ENCODE measurements at regions not wholly inside any gene's neighbourhood (a gene's known extent, or its start where the extent isn't known, plus 50 kb on each side); places are given as distances from the start of the nearest gene placed in this dataset.

DNA sequence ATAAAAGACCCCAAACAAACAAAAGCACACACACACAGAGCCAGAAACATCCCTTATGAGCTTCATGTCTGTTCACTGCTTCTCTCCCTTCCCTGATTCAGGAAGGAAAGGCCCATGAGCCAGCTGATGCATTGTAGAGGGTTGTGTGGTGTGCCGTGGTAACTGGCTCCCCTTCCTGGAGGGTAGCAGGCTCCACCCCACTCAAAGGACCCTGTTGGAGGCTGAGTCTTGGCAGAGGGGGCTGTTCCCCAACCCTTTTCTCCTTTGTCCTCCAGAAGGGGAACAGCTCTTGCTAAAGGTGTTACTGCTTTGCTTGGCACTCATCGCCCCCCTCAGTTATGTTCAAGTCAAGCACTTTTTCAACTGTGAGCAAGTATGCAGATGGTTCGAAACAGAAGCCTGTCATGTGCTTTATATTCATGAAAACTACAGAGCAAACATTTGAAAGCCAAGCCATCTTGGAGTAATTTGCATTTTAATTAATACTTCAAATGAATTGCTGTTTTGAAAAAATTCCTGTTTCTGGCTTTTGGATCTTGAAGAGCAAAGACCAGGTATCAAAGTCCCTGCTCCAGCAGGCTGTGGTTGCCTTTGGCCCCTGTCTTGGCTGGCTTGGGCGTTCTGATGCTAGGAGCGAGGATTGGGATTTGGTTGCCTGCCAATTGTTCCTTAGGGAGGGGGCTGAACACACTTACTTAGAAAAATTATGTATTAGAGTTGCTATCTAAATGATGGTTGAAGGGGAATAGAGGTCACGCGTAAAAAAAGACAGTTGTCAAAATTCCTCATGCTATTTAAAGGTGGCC is 267.8 kb downstream of the TSN start:
- TF ChIP-seq, protein P1, sequence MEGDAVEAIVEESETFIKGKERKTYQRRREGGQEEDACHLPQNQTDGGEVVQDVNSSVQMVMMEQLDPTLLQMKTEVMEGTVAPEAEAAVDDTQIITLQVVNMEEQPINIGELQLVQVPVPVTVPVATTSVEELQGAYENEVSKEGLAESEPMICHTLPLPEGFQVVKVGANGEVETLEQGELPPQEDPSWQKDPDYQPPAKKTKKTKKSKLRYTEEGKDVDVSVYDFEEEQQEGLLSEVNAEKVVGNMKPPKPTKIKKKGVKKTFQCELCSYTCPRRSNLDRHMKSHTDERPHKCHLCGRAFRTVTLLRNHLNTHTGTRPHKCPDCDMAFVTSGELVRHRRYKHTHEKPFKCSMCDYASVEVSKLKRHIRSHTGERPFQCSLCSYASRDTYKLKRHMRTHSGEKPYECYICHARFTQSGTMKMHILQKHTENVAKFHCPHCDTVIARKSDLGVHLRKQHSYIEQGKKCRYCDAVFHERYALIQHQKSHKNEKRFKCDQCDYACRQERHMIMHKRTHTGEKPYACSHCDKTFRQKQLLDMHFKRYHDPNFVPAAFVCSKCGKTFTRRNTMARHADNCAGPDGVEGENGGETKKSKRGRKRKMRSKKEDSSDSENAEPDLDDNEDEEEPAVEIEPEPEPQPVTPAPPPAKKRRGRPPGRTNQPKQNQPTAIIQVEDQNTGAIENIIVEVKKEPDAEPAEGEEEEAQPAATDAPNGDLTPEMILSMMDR (IDR thresholded peaks at IDR 0.05; ENCODE audit: borderline replicate concordance, extremely low read depth, insufficient read depth), result no peak
- H3K27ac ChIP-seq (ENCODE audit: low read depth in 2 of 2, low read length in 2 of 2), result peak overlapping the region in 1 of 2 donors; percentile 32
- no peak overlapping the region for H3K4me3 ChIP-seq (ENCODE audit: low read length in 3 of 3)
- no peaks in the 10 kb centered on the region for H3K36me3 ChIP-seq (ENCODE audit: control insufficient read depth in 2 of 3, insufficient read depth in 3 of 3, low read length in 3 of 3)
- H3K27me3 ChIP-seq (ENCODE audit: control insufficient read depth, insufficient read depth, low read length), result no peaks in the 10 kb centered on the region
- peaks cover 0 to 23% (median 17%) of the 10 kb centered on the region in 3 donors for H3K4me1 ChIP-seq (ENCODE audit: control insufficient read depth in 2 of 3, insufficient read depth in 2 of 3, low read depth in 1 of 3, low read length in 3 of 3)
- intact Hi-C loops (cut with DNase I), result no loop called here
- DNase-seq, result peak in 1 of 5 donors; percentile 44
- H3K9ac ChIP-seq (ENCODE audit: low read length in 3 of 3), result no peak overlapping the region
- FAIRE-seq, result peak; percentile 21
- no peaks in the 10 kb centered on the region for H3K9me3 ChIP-seq (ENCODE audit: control insufficient read depth in 2 of 3, insufficient read depth in 1 of 3, low read length in 3 of 3)

DNA sequence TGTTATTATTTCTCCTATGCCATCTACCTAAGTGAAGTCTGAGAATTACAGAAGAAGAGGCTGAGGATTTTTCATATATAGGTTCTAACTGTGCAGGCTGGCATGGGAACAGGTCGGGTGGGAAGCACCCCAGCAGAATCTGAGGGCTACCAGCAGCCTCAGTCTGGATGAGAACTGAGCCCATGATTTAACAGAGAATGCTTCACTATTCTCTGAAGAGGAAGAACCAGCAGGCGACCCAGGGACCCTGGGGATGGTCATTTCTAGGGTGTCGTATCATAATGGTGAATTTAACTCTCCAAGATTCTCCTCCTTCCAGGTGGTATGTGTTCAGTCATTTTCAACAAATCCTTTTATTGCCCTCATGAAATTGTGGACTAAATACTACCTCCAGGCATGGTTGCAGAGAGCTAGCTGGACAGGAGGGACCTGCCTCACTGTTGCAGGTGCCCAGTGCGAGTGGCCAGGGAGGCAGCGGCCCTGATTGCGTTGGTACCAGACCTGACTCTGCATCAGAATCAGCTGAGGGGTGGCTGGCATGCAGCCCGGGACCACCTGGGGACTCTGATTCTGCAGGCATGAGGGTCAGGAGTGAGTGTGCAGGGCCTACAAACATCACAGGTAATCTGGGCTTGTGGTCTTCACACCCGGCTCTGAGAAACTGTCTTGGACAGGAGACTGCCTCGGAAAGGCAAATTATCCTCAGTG is 272.2 kb downstream of the TSN start:
- no peak overlapping the region for H3K27ac ChIP-seq (ENCODE audit: low read depth in 2 of 2, low read length in 2 of 2)
- H3K9me3 ChIP-seq (ENCODE audit: control insufficient read depth in 2 of 3, insufficient read depth in 1 of 3, low read length in 3 of 3), result no peaks in the 10 kb centered on the region
- TF ChIP-seq, protein P1 (IDR thresholded peaks at IDR 0.05; ENCODE audit: borderline replicate concordance, extremely low read depth, insufficient read depth), result no peak
- peaks cover 0 to 7% (median 6%) of the 10 kb centered on the region in 3 donors for H3K4me1 ChIP-seq (ENCODE audit: control insufficient read depth in 2 of 3, insufficient read depth in 2 of 3, low read depth in 1 of 3, low read length in 3 of 3)
- FAIRE-seq (no peak), DNase-seq (no peak)
- intact Hi-C loops (cut with DNase I), result no loop called here
- no peaks in the 10 kb centered on the region for H3K36me3 ChIP-seq (ENCODE audit: control insufficient read depth in 2 of 3, insufficient read depth in 3 of 3, low read length in 3 of 3)
- no peak overlapping the region for H3K4me3 ChIP-seq (ENCODE audit: low read length in 3 of 3)
- H3K9ac ChIP-seq (ENCODE audit: low read length in 3 of 3), result no peak overlapping the region
- H3K27me3 ChIP-seq (ENCODE audit: control insufficient read depth, insufficient read depth, low read length), result no peaks in the 10 kb centered on the region

DNA sequence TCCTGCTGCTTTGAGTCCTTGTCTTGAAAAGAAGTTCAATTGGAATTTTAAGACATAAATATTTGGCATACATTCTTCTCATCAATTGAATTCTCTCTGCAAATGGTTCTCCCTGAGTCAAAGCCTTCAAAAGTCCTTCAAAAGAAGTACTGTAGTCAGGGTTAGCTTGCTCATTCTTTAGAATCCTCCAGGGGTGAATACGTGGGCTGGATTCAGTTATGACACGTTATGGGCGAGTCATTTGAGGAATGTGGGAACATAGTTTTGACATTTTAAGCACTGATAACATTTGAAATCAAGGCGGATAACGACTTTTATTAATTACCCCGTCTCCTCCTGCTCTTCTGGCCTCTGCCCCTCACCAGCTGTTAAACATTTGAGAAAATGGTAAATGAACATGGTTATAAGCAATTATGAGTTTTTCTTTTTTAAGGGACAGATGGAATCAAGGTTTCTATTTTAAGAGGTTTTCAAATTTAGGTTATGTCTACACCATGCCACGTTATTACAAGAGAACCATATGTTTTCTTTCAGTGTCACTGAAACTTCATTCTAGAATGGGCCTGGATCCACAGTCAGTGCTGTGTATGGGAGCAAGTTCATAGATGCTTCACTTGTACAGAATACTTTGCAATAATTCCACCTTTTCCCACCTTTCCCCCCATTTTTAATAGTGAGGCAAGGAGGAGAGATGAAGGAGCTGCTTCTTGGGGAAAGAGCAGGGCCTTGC is 273.1 kb downstream of the TSN start:
- intact Hi-C loops (cut with DNase I), result no loop called here
- FAIRE-seq (no peak), DNase-seq (peak in 1 of 5 donors; percentile 40)
- Histone ChIP-seq H3K9ac (ENCODE audit: low read length in 3 of 3) (no peak overlapping the region), H3K36me3 (ENCODE audit: control insufficient read depth in 2 of 3, insufficient read depth in 3 of 3, low read length in 3 of 3) (no peaks in the 10 kb centered on the region), H3K4me3 (ENCODE audit: low read length in 3 of 3) (no peak overlapping the region), H3K27ac (ENCODE audit: low read depth in 2 of 2, low read length in 2 of 2) (no peak overlapping the region), H3K9me3 (ENCODE audit: control insufficient read depth in 2 of 3, insufficient read depth in 1 of 3, low read length in 3 of 3) (no peaks in the 10 kb centered on the region), H3K27me3 (ENCODE audit: control insufficient read depth, insufficient read depth, low read length) (no peaks in the 10 kb centered on the region), H3K4me1 (ENCODE audit: control insufficient read depth in 2 of 3, insufficient read depth in 2 of 3, low read depth in 1 of 3, low read length in 3 of 3) (peaks cover 0 to 2% (median 0%) of the 10 kb centered on the region in 3 donors)
- TF ChIP-seq, protein P1 (IDR thresholded peaks at IDR 0.05; ENCODE audit: borderline replicate concordance, extremely low read depth, insufficient read depth), result no peak
